Activated B cell treated with CpG ODN at 0.5 μM for 24 hours (primary cell): ENCODE measurements at regions not wholly inside any gene's neighbourhood (a gene's known extent, or its start where the extent isn't known, plus 50 kb on each side); places are given as distances from the start of the nearest gene placed in this dataset.

Experiments
- ATAC-seq: fragments of 200-7000 bp; cut with Tn5 transposase; one replicate; pipeline ENCODE4 v1.10.0; 2021; ENCODE audit warnings: low read depth, mild to moderate bottlenecking, moderate library complexity
- CTCF ChIA-PET: fragments of 350-600 bp; sonication (Branson Sonifier 250); formaldehyde crosslinking; loops from one replicate; lab custom pipeline; 2021; ENCODE audit warnings: antibody characterized with exemption; lab: Charles Lee
- POLR2A ChIA-PET: fragments of 350-600 bp; sonication (Branson Sonifier 250); formaldehyde crosslinking; loops from one replicate; lab custom pipeline; 2021; ENCODE audit warnings: antibody characterized with exemption; lab: Charles Lee
- DNase-seq: peaks from one replicate; pipeline ENCODE4 v3.0.0; 2022
- H3K27ac Mint-ChIP-seq: one replicate; pipeline ENCODE4 v1.8.0; 2020; ENCODE audit warnings: mixed read lengths
- H3K27me3 Mint-ChIP-seq: one replicate; pipeline ENCODE4 v1.8.0; 2021; ENCODE audit warnings: mixed read lengths
- H3K36me3 Mint-ChIP-seq: one replicate; pipeline ENCODE4 v1.8.0; 2021; ENCODE audit warnings: low read depth, mixed read lengths
- H3K4me1 Mint-ChIP-seq: one replicate; pipeline ENCODE4 v1.8.0; 2021; ENCODE audit warnings: mixed read lengths
- H3K4me3 Mint-ChIP-seq: one replicate; pipeline ENCODE4 v1.8.0; 2020; ENCODE audit warnings: mild to moderate bottlenecking, mixed read lengths
- H3K9me3 Mint-ChIP-seq: one replicate; pipeline ENCODE4 v1.8.0; 2020; ENCODE audit warnings: mixed read lengths
- intact Hi-C: fragments of 100-400 bp; cut with micrococcal nuclease; formaldehyde crosslinking; loops from one replicate; pipeline ENCODE4 v1.15.1; 2024
- TF ChIP-seq, protein P1 (sequence below): fragments of 200-600 bp; IDR thresholded peaks from one replicate; pipeline ENCODE4 v1.8.0; 2022; ENCODE audit warnings: antibody characterized with exemption, mild to moderate bottlenecking

DNA sequence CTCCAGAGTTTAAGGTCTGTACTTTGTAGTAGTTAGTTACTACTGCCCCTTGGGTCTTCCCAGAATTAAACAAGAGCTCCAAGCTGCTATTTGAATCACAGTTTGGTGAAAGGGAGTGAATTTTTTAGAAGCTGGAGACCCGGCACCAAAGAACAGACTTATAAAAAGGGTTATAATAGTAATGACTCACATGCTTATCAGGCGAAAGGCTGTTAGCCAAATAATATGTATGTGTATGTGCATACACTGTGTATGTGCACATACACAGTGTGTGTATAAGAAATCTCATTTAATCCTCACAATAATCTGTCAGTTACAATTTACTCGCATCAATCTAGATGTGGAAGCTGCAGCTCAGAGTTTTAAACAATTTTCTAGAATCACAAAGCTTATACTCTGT, 59.5 kb upstream of the ITGA1 start:
- POLR2A ChIA-PET = no interaction called here
- TF ChIP-seq, protein P1, sequence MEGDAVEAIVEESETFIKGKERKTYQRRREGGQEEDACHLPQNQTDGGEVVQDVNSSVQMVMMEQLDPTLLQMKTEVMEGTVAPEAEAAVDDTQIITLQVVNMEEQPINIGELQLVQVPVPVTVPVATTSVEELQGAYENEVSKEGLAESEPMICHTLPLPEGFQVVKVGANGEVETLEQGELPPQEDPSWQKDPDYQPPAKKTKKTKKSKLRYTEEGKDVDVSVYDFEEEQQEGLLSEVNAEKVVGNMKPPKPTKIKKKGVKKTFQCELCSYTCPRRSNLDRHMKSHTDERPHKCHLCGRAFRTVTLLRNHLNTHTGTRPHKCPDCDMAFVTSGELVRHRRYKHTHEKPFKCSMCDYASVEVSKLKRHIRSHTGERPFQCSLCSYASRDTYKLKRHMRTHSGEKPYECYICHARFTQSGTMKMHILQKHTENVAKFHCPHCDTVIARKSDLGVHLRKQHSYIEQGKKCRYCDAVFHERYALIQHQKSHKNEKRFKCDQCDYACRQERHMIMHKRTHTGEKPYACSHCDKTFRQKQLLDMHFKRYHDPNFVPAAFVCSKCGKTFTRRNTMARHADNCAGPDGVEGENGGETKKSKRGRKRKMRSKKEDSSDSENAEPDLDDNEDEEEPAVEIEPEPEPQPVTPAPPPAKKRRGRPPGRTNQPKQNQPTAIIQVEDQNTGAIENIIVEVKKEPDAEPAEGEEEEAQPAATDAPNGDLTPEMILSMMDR = no peak
- Mint-ChIP-seq H3K27me3 (no peaks in the 10 kb centered on the region), H3K27ac (no peak overlapping the region), H3K36me3 (no peaks in the 10 kb centered on the region), H3K9me3 (no peaks in the 10 kb centered on the region), H3K4me3 (no peak overlapping the region), H3K4me1 (no peaks in the 10 kb centered on the region)
- intact Hi-C loops = no loop called here
- ATAC-seq = no peak
- CTCF ChIA-PET = no interaction called here
- DNase-seq = no peak

DNA sequence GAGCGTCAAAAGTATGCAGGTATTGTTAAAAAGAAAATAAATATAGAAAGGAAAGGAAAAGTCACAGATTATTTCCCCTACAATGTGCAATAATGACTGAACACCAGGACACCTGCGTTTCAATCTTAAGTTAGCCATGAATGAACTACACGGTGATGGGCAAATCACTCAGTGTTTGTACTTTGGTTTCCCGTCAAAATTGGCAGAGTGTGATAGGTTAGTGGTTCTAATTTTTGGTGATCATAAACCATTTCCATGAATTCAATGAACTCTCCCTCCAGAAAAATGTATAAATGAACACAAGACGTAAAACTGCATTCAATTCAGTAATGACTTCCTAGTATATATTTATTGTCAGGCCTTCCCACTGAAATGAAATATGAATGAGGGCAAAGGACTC, 59.0 kb upstream of the ITGA1 start:
- H3K9me3 Mint-ChIP-seq = no peaks in the 10 kb centered on the region
- no peak overlapping the region for H3K4me3 Mint-ChIP-seq
- DNase-seq (no peak), ATAC-seq (no peak)
- CTCF ChIA-PET = no interaction called here
- TF ChIP-seq, protein P1 = no peak
- H3K4me1 Mint-ChIP-seq = no peaks in the 10 kb centered on the region
- intact Hi-C loops = no loop called here
- POLR2A ChIA-PET = no interaction called here
- no peak overlapping the region for H3K27ac Mint-ChIP-seq
- no peaks in the 10 kb centered on the region for H3K27me3 Mint-ChIP-seq
- H3K36me3 Mint-ChIP-seq = no peaks in the 10 kb centered on the region

DNA sequence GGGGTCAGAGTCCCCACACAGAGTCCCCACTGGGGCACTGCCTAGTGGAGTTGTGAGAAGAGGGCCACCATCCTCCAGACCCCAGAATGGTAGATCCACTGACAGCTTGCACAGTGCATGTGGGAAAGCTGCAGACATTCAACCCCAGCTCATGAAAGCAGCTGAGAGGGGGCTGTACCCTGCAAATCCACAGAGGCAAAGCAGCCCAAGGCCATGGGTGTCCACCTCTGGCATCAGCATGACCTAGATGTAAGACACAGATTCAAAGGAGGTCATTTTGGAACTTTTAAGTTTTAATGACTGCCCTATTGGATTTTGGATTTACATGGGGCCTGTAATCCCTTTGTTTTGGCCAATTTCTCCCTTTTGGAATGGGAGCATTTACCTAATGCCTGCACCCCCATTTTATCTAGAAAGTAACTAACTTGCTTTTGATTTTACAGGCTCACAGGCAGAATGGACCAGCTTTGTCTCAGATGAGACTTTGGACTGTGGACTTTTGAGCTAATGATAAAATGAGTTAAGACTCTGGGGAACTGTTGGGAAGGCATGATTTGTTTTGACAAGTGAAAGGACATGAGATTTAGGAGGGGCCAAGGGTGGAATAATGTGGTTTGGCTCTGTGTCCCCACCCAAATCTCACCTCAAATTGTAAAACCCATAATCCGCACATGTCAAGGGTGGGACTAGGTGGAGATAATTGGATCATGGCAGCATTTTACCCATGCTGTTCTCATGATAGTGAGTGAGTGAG, 56.3 kb upstream of the ITGA1 start:
- ATAC-seq (no peak), DNase-seq (no peak)
- H3K36me3 Mint-ChIP-seq = no peaks in the 10 kb centered on the region
- no peaks in the 10 kb centered on the region for H3K27me3 Mint-ChIP-seq
- TF ChIP-seq, protein P1 = no peak
- CTCF ChIA-PET = no interaction called here
- H3K27ac Mint-ChIP-seq = no peak overlapping the region
- no peaks in the 10 kb centered on the region for H3K9me3 Mint-ChIP-seq
- POLR2A ChIA-PET = no interaction called here
- no peak overlapping the region for H3K4me3 Mint-ChIP-seq
- intact Hi-C loops = no loop called here
- no peaks in the 10 kb centered on the region for H3K4me1 Mint-ChIP-seq

DNA sequence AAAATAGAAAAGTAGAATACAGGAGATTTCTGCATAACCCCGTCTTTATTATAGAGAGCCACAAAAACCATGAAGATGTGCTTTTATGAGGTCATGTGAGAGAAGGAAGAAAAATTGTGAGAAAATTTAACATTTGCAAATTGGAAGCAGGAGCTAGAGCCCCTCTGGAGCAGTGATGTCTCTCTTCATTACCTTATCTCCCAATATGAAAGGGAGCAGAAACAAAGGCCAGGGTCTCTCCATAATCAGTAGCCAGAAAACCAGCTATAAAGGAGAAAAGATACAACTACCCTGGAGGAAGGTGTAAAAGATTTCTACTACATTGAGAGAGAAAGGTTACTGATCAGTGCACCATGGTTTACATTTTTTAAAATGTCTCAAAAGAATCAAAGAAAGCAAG, 53.2 kb upstream of the ITGA1 start:
- no peaks in the 10 kb centered on the region for H3K36me3 Mint-ChIP-seq
- POLR2A ChIA-PET = no interaction called here

DNA sequence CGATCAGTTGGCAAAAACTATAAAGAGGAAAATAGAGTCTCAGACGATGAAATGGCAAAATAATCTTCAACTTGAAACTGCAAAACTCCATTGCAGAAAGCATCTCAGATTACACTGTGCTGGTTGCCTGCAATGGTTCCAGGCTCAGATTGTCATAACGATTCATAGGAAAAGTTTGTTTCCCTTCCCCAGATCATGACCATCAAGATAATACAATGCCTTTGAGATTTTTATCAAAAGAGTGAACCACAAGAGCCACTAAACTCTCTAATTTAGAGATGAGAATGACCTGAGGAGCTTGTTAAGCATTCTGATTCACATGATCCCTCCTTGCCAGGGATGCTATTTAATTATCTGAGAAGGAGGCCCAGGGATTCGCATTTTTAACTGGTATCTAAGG, 52.6 kb upstream of the ITGA1 start:
- no peaks in the 10 kb centered on the region for H3K9me3 Mint-ChIP-seq
- POLR2A ChIA-PET = no interaction called here
- H3K36me3 Mint-ChIP-seq = no peaks in the 10 kb centered on the region
- TF ChIP-seq, protein P1 = no peak
- no peak for DNase-seq
- H3K4me1 Mint-ChIP-seq = no peaks in the 10 kb centered on the region
- CTCF ChIA-PET = no interaction called here
- no peak overlapping the region for H3K27ac Mint-ChIP-seq
- intact Hi-C loops = no loop called here
- ATAC-seq = no peak
- no peaks in the 10 kb centered on the region for H3K27me3 Mint-ChIP-seq
- H3K4me3 Mint-ChIP-seq = no peak overlapping the region

More for the DNA sequence above, 53.2 kb upstream of the ITGA1 start:
- TF ChIP-seq, protein P1 = no peak
- H3K4me1 Mint-ChIP-seq = no peaks in the 10 kb centered on the region
- no peaks in the 10 kb centered on the region for H3K9me3 Mint-ChIP-seq
- DNase-seq = no peak
- CTCF ChIA-PET = no interaction called here
- ATAC-seq = no peak
- no peak overlapping the region for H3K27ac Mint-ChIP-seq
- intact Hi-C loops = no loop called here
- H3K4me3 Mint-ChIP-seq = no peak overlapping the region
- no peaks in the 10 kb centered on the region for H3K27me3 Mint-ChIP-seq
